Astrocyte (in vitro differentiated cells and primary cell): ENCODE measurements at regions not wholly inside any gene's neighbourhood (a gene's known extent, or its start where the extent isn't known, plus 50 kb on each side); places are given as distances from the start of the nearest gene placed in this dataset.

ENCODE experiments used
- CTCF ChIP-seq: IDR thresholded peaks from 2 replicates; pipeline ENCODE4 v1.5.1; 2011; ENCODE audit warnings: low read depth, mild to moderate bottlenecking, inconsistent platforms, low read length, moderate library complexity; ENCODE audit not compliant: insufficient read depth
- EZH2 ChIP-seq: IDR thresholded peaks from 2 replicates; pipeline ENCODE4 v1.6.1; 2012; ENCODE audit warnings: mild to moderate bottlenecking, low read length, inconsistent platforms; ENCODE audit not compliant: insufficient read depth

GRCh38 chr7:32427769-32428291 is 62.4 kb downstream of the LSM5 start:
- TF ChIP-seq CTCF (peak; percentile 40), EZH2 (peak; percentile 50)
